CD14-positive monocyte (primary cell): ENCODE measurements at regions not wholly inside any gene's neighbourhood (a gene's known extent, or its start where the extent isn't known, plus 50 kb on each side); places are given as distances from the start of the nearest gene placed in this dataset.

Experiments used
- DNase-seq, 3 donors: peaks; one replicate each; pipeline ENCODE4 v3.0.0-alpha.2; 2011 to 2022
- H2AFZ ChIP-seq: 2 replicates; pipeline ENCODE4 v1.6.0; 2012; ENCODE audit warnings: mild to moderate bottlenecking, low read depth, low read length, inconsistent platforms; ENCODE audit not compliant: insufficient read depth, poor library complexity, severe bottlenecking
- H3K27ac ChIP-seq, 2 donors: 1 replicate in 1 of 2; 2 replicates in 1 of 2; pipeline ENCODE4 v1.5.1; 2012 to 2013; ENCODE audit warnings: low read length in 2 of 2, control low read depth in 1 of 2, inconsistent platforms in 1 of 2, low read depth in 1 of 2, mild to moderate bottlenecking in 1 of 2
- H3K27me3 ChIP-seq, 2 donors: one replicate each; pipeline versions ENCODE4 v1.6.0 to v1.6.1; 2011 to 2013; ENCODE audit warnings: low read length in 2 of 2; ENCODE audit not compliant: control insufficient read depth in 2 of 2, insufficient read depth in 2 of 2
- H3K36me3 ChIP-seq, 2 donors: replicated peaks in 1 of 2; 1 replicate in 1 of 2; 2 replicates in 1 of 2; pipeline versions ENCODE4 v1.5.1 to v1.6.1; 2012 to 2013; ENCODE audit warnings: low read length in 2 of 2, control low read depth in 1 of 2, inconsistent platforms in 1 of 2, mild to moderate bottlenecking in 1 of 2; ENCODE audit not compliant: insufficient read depth in 2 of 2, control insufficient read depth in 1 of 2
- H3K4me1 ChIP-seq, 2 donors: 1 replicate in 1 of 2; 2 replicates in 1 of 2; pipeline versions ENCODE4 v1.5.1 to v1.6.1; 2012 to 2013; ENCODE audit warnings: low read length in 2 of 2, control low read depth in 1 of 2, inconsistent platforms in 1 of 2, mild to moderate bottlenecking in 1 of 2, moderate library complexity in 1 of 2; ENCODE audit not compliant: insufficient read depth in 2 of 2, control insufficient read depth in 1 of 2
- H3K4me2 ChIP-seq: replicated peaks from 2 replicates; pipeline ENCODE3; 2012; ENCODE audit warnings: low read length, moderate library complexity, mild to moderate bottlenecking; ENCODE audit not compliant: poor library complexity, severe bottlenecking; ENCODE audit errors: extremely low read depth
- H3K4me3 ChIP-seq, 3 experiments: fragments of 200-600 bp in 1 of 3; sonication (generic) in 1 of 3; replicated peaks in 1 of 3; 1 replicate in 2 of 3; 2 replicates in 1 of 3; pipeline ENCODE4 v1.5.1; 2011 to 2013; ENCODE audit warnings: low read length in 3 of 3, mild to moderate bottlenecking in 3 of 3, control low read depth in 2 of 3, low read depth in 2 of 3, inconsistent platforms in 1 of 3, moderate library complexity in 1 of 3
- H3K79me2 ChIP-seq: 2 replicates; pipeline ENCODE4 v1.6.0; 2012; ENCODE audit warnings: mild to moderate bottlenecking, control low read depth, inconsistent platforms, low read length, moderate library complexity; ENCODE audit not compliant: insufficient read depth
- H3K9ac ChIP-seq: 2 replicates; pipeline ENCODE4 v1.6.0; 2017; ENCODE audit warnings: low read length, mild to moderate bottlenecking; ENCODE audit not compliant: insufficient read depth, poor library complexity, severe bottlenecking
- H3K9me3 ChIP-seq, 2 donors: replicated peaks in 1 of 2; 1 replicate in 1 of 2; 2 replicates in 1 of 2; pipeline versions ENCODE4 v1.5.1 to v1.6.1; 2012 to 2013; ENCODE audit warnings: low read length in 2 of 2, control low read depth in 1 of 2; ENCODE audit not compliant: control insufficient read depth in 1 of 2, insufficient read depth in 1 of 2
- H4K20me1 ChIP-seq: 2 replicates; pipeline ENCODE4 v1.6.0; 2012; ENCODE audit warnings: mild to moderate bottlenecking, low read length, control low read depth, moderate library complexity; ENCODE audit not compliant: insufficient read depth
- H3K27ac Mint-ChIP-seq, 7 donors: one replicate each; pipeline ENCODE4 v1.8.0; 2020; ENCODE audit warnings: mild to moderate bottlenecking in 7 of 7, mixed read lengths in 7 of 7, moderate library complexity in 6 of 7, inconsistent platforms in 2 of 7
- H3K27me3 Mint-ChIP-seq, 3 donors: one replicate each; pipeline ENCODE4 v1.8.0; 2021 to 2022; ENCODE audit warnings: low read depth in 3 of 3, mild to moderate bottlenecking in 3 of 3, mixed read lengths in 3 of 3, moderate library complexity in 3 of 3, inconsistent platforms in 1 of 3
- H3K36me3 Mint-ChIP-seq, 2 donors: one replicate each; pipeline ENCODE4 v1.8.0; 2020; ENCODE audit warnings: mixed read lengths in 2 of 2, inconsistent platforms in 1 of 2, mild to moderate bottlenecking in 1 of 2
- H3K4me1 Mint-ChIP-seq: one replicate; pipeline ENCODE4 v1.8.0; 2020; ENCODE audit warnings: mild to moderate bottlenecking, mixed read lengths
- H3K4me3 Mint-ChIP-seq, 2 donors: one replicate each; pipeline ENCODE4 v1.8.0; 2020; ENCODE audit warnings: mild to moderate bottlenecking in 2 of 2, mixed read lengths in 2 of 2, moderate library complexity in 1 of 2
- H3K9me3 Mint-ChIP-seq, 7 donors: one replicate each; pipeline ENCODE4 v1.8.0; 2020 to 2022; ENCODE audit warnings: mixed read lengths in 7 of 7, mild to moderate bottlenecking in 6 of 7, moderate library complexity in 6 of 7, inconsistent platforms in 2 of 7
- CTCF ChIP-seq: fragments of 200-600 bp; IDR thresholded peaks from one replicate; pipeline ENCODE4 v1.8.0; 2022; ENCODE audit warnings: antibody characterized with exemption, mild to moderate bottlenecking
- WGBS: methylation state at CpG from one replicate; pipeline ENCODE4 v1.1.5; 2013; ENCODE audit warnings: missing lambda C conversion rate; ENCODE audit not compliant: insufficient coverage; 5-methylcytosine and 5-hydroxymethylcytosine counted together
- intact Hi-C, 2 donors: fragments of 100-400 bp; cut with micrococcal nuclease; formaldehyde crosslinking; loops; one replicate each; pipeline versions ENCODE4 v1.15.0 to v1.15.1; 2023

DNA sequence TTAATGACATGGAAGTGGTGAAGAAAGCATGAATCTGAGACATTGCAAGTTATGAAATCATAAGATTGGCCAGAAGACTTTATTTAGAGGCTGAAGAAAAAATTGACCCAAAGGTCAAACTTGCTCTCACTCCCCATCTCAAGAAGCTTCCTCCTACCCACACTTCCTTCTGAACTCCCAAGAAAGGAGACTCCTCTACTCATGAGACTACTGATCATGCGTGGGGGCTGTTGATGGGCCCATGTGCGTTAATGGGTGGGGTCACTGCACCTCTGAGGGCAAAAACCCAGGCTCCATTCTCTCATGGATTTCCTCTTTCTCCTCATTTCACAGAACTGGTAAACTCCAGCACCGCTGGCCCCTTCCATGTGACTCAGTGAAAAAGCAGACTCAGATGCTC lies 470.6 kb upstream of the ARID1B start:
- WGBS: no CpG with 5 or more reads among the region's 3 CpGs
- H3K36me3 Mint-ChIP-seq: no peaks in the 10 kb centered on the region

GRCh38 chr6:156283091-156283490 lies 494.1 kb upstream of the ARID1B start:
- H3K79me2 ChIP-seq: no peaks in the 10 kb centered on the region
- WGBS: no CpG with 5 or more reads among the region's 1 CpG
- H3K4me3 ChIP-seq: no peak overlapping the region
- H3K4me3 Mint-ChIP-seq: no peak overlapping the region
- H2AFZ ChIP-seq: no peak overlapping the region
- H3K27me3 Mint-ChIP-seq: peaks cover 0 to 2% (median 0%) of the 10 kb centered on the region in 3 donors
- H3K4me1 ChIP-seq: no peaks in the 10 kb centered on the region
- H3K36me3 ChIP-seq: no peaks in the 10 kb centered on the region
- no peak overlapping the region for H3K27ac ChIP-seq
- no peaks in the 10 kb centered on the region for H3K36me3 Mint-ChIP-seq
- no peak overlapping the region for H3K9ac ChIP-seq
- H3K9me3 ChIP-seq: no peaks in the 10 kb centered on the region
- H3K9me3 Mint-ChIP-seq: peaks cover under 1 to 7% (median 3%) of the 10 kb centered on the region in 7 donors
- peaks cover 11% of the 10 kb centered on the region for H3K4me1 Mint-ChIP-seq
- H3K27ac Mint-ChIP-seq: no peak overlapping the region
- intact Hi-C loops: no loop called here
- no peak for TF ChIP-seq CTCF
- H3K27me3 ChIP-seq: no peaks in the 10 kb centered on the region
- H4K20me1 ChIP-seq: no peaks in the 10 kb centered on the region
- H3K4me2 ChIP-seq: no peak overlapping the region
- DNase-seq: no peak

More for the DNA sequence above, 470.6 kb upstream of the ARID1B start:
- H3K27ac ChIP-seq: no peak overlapping the region
- Mint-ChIP-seq H3K27ac (no peak overlapping the region), H3K9me3 (peaks cover 2 to 14% (median 5%) of the 10 kb centered on the region in 7 donors), H3K27me3 (peaks cover 0 to 1% (median 0%) of the 10 kb centered on the region in 3 donors), H3K4me1 (no peaks in the 10 kb centered on the region), H3K4me3 (no peak overlapping the region)
- H3K9me3 ChIP-seq: no peaks in the 10 kb centered on the region
- H3K27me3 ChIP-seq: no peaks in the 10 kb centered on the region
- no peak overlapping the region for H3K4me3 ChIP-seq
- H3K4me2 ChIP-seq: no peak overlapping the region
- no peaks in the 10 kb centered on the region for H3K79me2 ChIP-seq
- no peaks in the 10 kb centered on the region for H3K4me1 ChIP-seq
- TF ChIP-seq CTCF: no peak
- no peak for DNase-seq
- H3K36me3 ChIP-seq: no peaks in the 10 kb centered on the region
- H2AFZ ChIP-seq: no peak overlapping the region
- intact Hi-C loops: no loop called here
- H4K20me1 ChIP-seq: no peaks in the 10 kb centered on the region
- no peak overlapping the region for H3K9ac ChIP-seq
